ACC112 (cell line): ENCODE measurements at regions not wholly inside any gene's neighbourhood (a gene's known extent, or its start where the extent isn't known, plus 50 kb on each side); places are given as distances from the start of the nearest gene placed in this dataset.

Source experiments
- H2AFZ ChIP-seq: fragments of 200-600 bp; sonication (generic); one replicate; pipeline ENCODE4 v1.6.0; 2017; ENCODE audit warnings: antibody characterized with exemption, low read length; ENCODE audit not compliant: unreplicated experiment
- H3K27ac ChIP-seq: fragments of 200-600 bp; sonication (generic); 2 replicates; pipeline ENCODE4 v1.5.1; 2014; ENCODE audit warnings: low read depth, mild to moderate bottlenecking, antibody characterized with exemption, low read length, moderate library complexity
- H3K27me3 ChIP-seq: fragments of 200-600 bp; sonication (generic); 2 replicates; pipeline ENCODE4 v1.6.1; 2014; ENCODE audit warnings: mild to moderate bottlenecking, antibody characterized with exemption, low read length, moderate library complexity, mixed read lengths; ENCODE audit not compliant: insufficient read depth
- H3K36me3 ChIP-seq: fragments of 200-600 bp; sonication (generic); 2 replicates; pipeline ENCODE4 v1.6.1; 2016; ENCODE audit warnings: mild to moderate bottlenecking, antibody characterized with exemption, low read length, moderate library complexity, mixed read lengths; ENCODE audit not compliant: insufficient read depth
- H3K4me1 ChIP-seq: fragments of 200-600 bp; sonication (generic); one replicate; pipeline ENCODE4 v1.6.1; 2016; ENCODE audit warnings: low read length, mixed read lengths; ENCODE audit not compliant: insufficient read depth, unreplicated experiment, control insufficient read depth
- H3K4me3 ChIP-seq: fragments of 200-600 bp; sonication (generic); 2 replicates; pipeline ENCODE4 v1.5.1; 2014; ENCODE audit warnings: mild to moderate bottlenecking, low read depth, low read length
- H3K79me2 ChIP-seq: fragments of 200-600 bp; sonication (generic); one replicate; pipeline ENCODE4 v1.6.0; 2016; ENCODE audit warnings: low read length; ENCODE audit not compliant: control insufficient read depth, unreplicated experiment, insufficient read depth

GRCh38 chr5:27742805-27743204 lies 704.4 kb upstream of the CDH9 start:
- H2AFZ ChIP-seq = no peak overlapping the region
- no peaks in the 10 kb centered on the region for H3K36me3 ChIP-seq
- H3K27ac ChIP-seq = no peak overlapping the region
- no peak overlapping the region for H3K4me3 ChIP-seq
- no peaks in the 10 kb centered on the region for H3K79me2 ChIP-seq
- no peaks in the 10 kb centered on the region for H3K27me3 ChIP-seq
- no peaks in the 10 kb centered on the region for H3K4me1 ChIP-seq

GRCh38 chr5:27734838-27735237 lies 696.5 kb upstream of the CDH9 start:
- Histone ChIP-seq H3K4me1 (no peaks in the 10 kb centered on the region), H2AFZ (no peak overlapping the region), H3K36me3 (no peaks in the 10 kb centered on the region), H3K27ac (no peak overlapping the region), H3K4me3 (no peak overlapping the region), H3K27me3 (no peaks in the 10 kb centered on the region), H3K79me2 (no peaks in the 10 kb centered on the region)

GRCh38 chr5:27733237-27733636 lies 694.9 kb upstream of the CDH9 start:
- Histone ChIP-seq H3K79me2 (no peaks in the 10 kb centered on the region), H3K4me3 (no peak overlapping the region), H3K27ac (no peak overlapping the region), H3K36me3 (no peaks in the 10 kb centered on the region), H3K4me1 (no peaks in the 10 kb centered on the region), H2AFZ (no peak overlapping the region), H3K27me3 (no peaks in the 10 kb centered on the region)

GRCh38 chr5:27727254-27727653 lies 688.9 kb upstream of the CDH9 start:
- Histone ChIP-seq H3K27ac (no peak overlapping the region), H3K36me3 (no peaks in the 10 kb centered on the region), H3K4me3 (no peak overlapping the region), H3K79me2 (no peaks in the 10 kb centered on the region), H3K27me3 (no peaks in the 10 kb centered on the region), H3K4me1 (no peaks in the 10 kb centered on the region), H2AFZ (no peak overlapping the region)

GRCh38 chr5:27722337-27722736 lies 684.0 kb upstream of the CDH9 start:
- no peak overlapping the region for H3K4me3 ChIP-seq
- no peaks in the 10 kb centered on the region for H3K27me3 ChIP-seq
- no peaks in the 10 kb centered on the region for H3K79me2 ChIP-seq
- H3K27ac ChIP-seq = no peak overlapping the region
- H3K36me3 ChIP-seq = no peaks in the 10 kb centered on the region
- no peaks in the 10 kb centered on the region for H3K4me1 ChIP-seq
- no peak overlapping the region for H2AFZ ChIP-seq

GRCh38 chr5:27708534-27708933 lies 670.1 kb upstream of the CDH9 start:
- Histone ChIP-seq H3K36me3 (no peaks in the 10 kb centered on the region), H3K27me3 (no peaks in the 10 kb centered on the region), H3K79me2 (no peaks in the 10 kb centered on the region), H3K4me1 (no peaks in the 10 kb centered on the region), H3K27ac (no peak overlapping the region), H2AFZ (no peak overlapping the region), H3K4me3 (no peak overlapping the region)

- Histone ChIP-seq H2AFZ (no peak overlapping the region), H3K4me3 (no peak overlapping the region), H3K36me3 (no peaks in the 10 kb centered on the region), H3K27ac (no peak overlapping the region), H3K79me2 (no peaks in the 10 kb centered on the region), H3K4me1 (no peaks in the 10 kb centered on the region), H3K27me3 (no peaks in the 10 kb centered on the region)
Measured at GRCh38 chr5:27706832-27707231, 668.4 kb upstream of the CDH9 start.

GRCh38 chr5:27705661-27706060 lies 667.3 kb upstream of the CDH9 start:
- H3K79me2 ChIP-seq = no peaks in the 10 kb centered on the region
- H3K4me3 ChIP-seq = no peak overlapping the region
- no peaks in the 10 kb centered on the region for H3K4me1 ChIP-seq
- H3K27ac ChIP-seq = no peak overlapping the region
- H3K27me3 ChIP-seq = no peaks in the 10 kb centered on the region
- H2AFZ ChIP-seq = no peak overlapping the region
- no peaks in the 10 kb centered on the region for H3K36me3 ChIP-seq

- H2AFZ ChIP-seq = no peak overlapping the region
- no peak overlapping the region for H3K27ac ChIP-seq
- H3K27me3 ChIP-seq = no peaks in the 10 kb centered on the region
Measured at GRCh38 chr5:27701931-27702903, 663.8 kb upstream of the CDH9 start.

GRCh38 chr5:27700526-27700925 lies 662.1 kb upstream of the CDH9 start:
- H3K4me3 ChIP-seq = no peak overlapping the region
- H3K4me1 ChIP-seq = no peaks in the 10 kb centered on the region
- H3K79me2 ChIP-seq = no peaks in the 10 kb centered on the region
- H3K36me3 ChIP-seq = no peaks in the 10 kb centered on the region
- no peaks in the 10 kb centered on the region for H3K27me3 ChIP-seq
- no peak overlapping the region for H3K27ac ChIP-seq
- H2AFZ ChIP-seq = no peak overlapping the region

More at GRCh38 chr5:27701931-27702903, 663.8 kb upstream of the CDH9 start:
- Histone ChIP-seq H3K4me3 (no peak overlapping the region), H3K79me2 (no peaks in the 10 kb centered on the region), H3K4me1 (no peaks in the 10 kb centered on the region), H3K36me3 (no peaks in the 10 kb centered on the region)

GRCh38 chr5:27682600-27682999 lies 644.2 kb upstream of the CDH9 start:
- Histone ChIP-seq H3K4me3 (no peak overlapping the region), H3K36me3 (no peaks in the 10 kb centered on the region), H2AFZ (no peak overlapping the region), H3K4me1 (no peaks in the 10 kb centered on the region), H3K79me2 (no peaks in the 10 kb centered on the region), H3K27ac (no peak overlapping the region), H3K27me3 (no peaks in the 10 kb centered on the region)
